ENCODE measurements at regions not wholly inside any gene's neighbourhood (a gene's known extent, or its start where the extent isn't known, plus 50 kb on each side); places are given as distances from the start of the nearest gene placed in this dataset.

DNA sequence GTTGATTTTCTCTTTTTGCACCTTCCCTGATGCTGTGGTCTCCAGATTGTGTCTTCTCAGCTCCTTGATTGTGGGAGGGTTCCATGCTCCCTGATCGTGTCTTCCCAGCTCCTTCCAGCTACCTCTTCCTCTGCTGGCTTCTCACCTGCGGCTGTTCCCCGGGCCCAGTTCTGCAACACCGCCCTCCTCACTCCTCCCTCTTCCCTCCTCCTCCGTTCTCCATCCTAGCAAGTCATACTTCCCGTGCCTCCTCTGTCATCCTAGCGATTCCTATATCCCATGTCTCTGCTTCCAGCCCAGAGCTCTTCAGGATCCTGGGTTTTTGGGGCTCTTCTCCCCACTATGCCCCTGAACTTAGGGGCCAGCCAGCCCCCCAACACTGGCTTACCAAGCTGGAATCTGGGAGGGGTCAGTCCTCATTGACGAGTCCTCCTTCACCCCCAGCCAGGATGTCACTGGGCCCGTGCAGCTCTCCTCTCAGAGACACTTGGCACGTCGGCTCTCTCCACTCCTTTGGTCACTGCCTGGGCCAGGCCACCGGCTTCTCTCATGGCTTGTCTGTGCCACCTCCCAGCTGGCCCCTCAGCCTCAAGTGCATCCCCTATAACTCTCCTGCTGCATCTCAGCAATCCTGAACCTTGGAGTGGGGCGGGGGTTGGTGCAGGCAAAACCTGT is 255.4 kb upstream of the MVB12B start:
- TF ChIP-seq, protein P1, sequence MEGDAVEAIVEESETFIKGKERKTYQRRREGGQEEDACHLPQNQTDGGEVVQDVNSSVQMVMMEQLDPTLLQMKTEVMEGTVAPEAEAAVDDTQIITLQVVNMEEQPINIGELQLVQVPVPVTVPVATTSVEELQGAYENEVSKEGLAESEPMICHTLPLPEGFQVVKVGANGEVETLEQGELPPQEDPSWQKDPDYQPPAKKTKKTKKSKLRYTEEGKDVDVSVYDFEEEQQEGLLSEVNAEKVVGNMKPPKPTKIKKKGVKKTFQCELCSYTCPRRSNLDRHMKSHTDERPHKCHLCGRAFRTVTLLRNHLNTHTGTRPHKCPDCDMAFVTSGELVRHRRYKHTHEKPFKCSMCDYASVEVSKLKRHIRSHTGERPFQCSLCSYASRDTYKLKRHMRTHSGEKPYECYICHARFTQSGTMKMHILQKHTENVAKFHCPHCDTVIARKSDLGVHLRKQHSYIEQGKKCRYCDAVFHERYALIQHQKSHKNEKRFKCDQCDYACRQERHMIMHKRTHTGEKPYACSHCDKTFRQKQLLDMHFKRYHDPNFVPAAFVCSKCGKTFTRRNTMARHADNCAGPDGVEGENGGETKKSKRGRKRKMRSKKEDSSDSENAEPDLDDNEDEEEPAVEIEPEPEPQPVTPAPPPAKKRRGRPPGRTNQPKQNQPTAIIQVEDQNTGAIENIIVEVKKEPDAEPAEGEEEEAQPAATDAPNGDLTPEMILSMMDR (IDR thresholded peaks at IDR 0.05) = no peak
- no peak for TF ChIP-seq EZH2 (IDR thresholded peaks at IDR 0.05; ENCODE audit: borderline replicate concordance, insufficient read depth, low read depth, low read length, poor library complexity, severe bottlenecking)
